NCI-H1436 (cell line): ENCODE measurements at regions not wholly inside any gene's neighbourhood (a gene's known extent, or its start where the extent isn't known, plus 50 kb on each side); places are given as distances from the start of the nearest gene placed in this dataset.
"Not testable (repeated sequence)": the region's sequence is repeated elsewhere in the genome, so short reads cannot be mapped to it uniquely, and the experiment has no call there.

Experiments
- DNase-seq: peaks from one replicate; lab custom pipeline; 2025; lab: John Stamatoyannopoulos, UW

DNA sequence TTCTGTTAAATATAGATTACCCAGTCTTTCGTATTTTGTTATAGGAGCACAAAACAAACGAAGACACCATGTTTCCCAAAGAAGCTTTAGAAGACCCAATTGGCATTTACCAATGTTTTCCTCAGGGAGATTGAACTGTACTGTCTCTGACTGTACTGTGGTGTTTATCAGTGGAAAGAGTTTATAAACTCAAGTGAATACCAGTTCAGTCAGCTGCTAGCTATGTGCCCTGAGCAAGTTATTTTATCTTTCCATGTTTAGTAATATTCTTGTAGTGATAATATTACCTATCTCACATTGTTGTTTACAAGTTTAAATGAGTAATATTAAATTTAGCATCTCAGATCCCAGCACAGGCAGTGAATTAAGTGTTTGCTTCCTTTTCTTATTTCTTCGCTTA lies 773.2 kb downstream of the KCNA4 start:
- DNase-seq: no peak

DNA sequence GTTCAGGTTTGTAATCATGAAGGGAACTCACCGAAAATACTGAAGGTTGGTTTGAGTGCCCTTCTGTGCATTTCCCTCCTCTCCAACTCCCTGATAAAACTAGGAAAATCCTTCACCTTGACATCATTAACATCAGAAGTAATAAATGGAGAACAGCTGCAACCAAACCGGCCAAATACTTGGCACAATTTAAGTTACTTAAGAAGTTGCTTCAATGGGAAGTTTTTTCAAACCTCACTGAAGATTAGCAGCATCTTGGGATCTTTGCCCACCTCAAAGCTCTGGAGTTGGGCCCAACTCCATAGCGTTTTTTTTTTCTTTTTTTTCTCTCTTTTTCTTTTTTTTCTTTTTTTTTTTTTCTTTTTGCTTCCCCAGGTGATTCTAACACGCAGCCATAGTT lies 784.8 kb downstream of the KCNA4 start:
- DNase-seq: no peak

DNA sequence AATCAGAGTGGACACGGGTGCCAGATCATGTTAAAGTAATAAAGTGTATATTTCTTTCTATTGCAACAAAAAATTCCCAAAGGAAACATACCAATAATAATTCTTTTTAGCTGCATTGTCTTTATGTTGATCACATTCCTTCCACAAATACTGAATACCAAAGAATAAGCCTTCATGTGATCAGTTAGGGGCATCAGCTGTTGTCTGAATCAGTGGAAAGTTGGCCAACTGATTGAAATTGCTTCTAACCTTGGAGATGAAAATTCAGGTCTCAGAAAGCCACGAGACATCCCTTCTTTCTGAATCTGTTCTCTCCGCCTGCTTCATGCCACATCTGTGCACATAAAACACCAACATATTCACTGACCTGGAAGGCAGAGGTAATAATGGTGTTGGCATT lies 785.2 kb downstream of the KCNA4 start:
- no peak for DNase-seq

DNA sequence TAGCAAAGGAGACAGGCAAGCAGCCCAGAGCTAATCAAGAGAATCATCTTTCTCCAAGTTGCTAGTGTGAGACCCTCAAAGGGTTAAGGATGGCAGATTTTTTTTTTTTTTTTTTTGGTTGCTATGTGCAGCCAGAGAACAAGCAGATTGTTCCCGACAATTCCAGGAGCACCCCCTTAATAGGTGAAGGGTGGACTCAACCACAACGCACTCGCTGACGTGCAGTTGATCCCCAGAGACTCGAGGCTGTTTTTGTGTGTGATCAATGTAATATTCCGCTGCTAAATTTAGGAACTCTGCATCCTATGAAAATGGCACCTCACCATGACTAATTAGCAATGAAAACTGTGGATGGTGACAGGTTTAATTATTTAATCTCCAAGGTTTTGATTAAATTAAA lies 789.0 kb downstream of the KCNA4 start:
- no peak for DNase-seq

DNA sequence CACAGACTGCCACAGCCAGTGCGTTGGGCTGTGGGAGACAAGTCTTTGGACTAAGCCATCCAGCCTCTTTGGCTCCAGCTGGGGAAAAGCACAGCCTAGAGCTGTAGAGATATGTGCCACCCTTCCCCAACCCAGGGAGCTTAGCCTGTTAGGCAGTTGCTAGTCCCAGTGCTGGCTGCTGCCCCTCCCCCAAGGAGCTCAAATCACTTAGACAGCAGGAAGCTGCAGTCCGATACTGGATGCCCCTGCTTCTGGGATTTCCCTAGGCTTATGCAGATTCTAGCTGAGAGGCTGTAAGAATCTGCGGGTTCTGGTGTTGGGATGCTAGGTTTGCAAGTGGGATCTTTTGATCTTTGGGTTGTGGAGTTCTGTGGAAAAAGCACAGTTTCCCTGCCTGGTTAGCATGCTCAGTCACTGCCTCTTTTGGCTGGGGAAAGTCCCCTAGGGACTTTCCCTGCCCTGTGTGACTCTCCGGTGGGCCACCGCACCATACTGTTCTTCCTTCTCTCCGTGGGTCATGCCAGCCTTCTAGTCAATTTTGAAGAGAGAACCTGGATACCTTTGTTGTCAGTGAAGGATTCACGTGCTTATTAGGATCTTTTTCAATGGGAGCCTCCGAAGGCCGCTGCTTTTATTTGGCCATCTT lies 792.0 kb downstream of the KCNA4 start:
- no peak for DNase-seq

DNA sequence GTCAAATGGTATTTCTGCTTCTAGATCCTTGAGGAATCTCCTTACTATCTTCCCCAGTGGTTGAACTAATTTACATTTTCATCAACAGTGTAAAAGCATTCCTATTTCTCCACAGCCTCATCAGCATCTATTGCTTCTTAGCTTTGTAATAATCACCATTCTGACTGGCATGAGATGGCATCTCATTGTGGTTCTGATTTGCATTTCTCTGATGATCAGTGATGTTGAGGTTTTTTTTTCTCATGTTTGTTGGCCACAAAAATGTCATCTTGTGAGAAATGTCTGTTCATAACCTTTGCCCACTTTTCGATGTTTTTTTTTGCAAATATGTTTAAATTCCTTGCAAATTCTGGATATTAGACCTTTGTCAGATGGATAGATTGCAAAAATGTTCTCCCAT lies 797.3 kb downstream of the KCNA4 start:
- not testable (repeated sequence) for DNase-seq

DNA sequence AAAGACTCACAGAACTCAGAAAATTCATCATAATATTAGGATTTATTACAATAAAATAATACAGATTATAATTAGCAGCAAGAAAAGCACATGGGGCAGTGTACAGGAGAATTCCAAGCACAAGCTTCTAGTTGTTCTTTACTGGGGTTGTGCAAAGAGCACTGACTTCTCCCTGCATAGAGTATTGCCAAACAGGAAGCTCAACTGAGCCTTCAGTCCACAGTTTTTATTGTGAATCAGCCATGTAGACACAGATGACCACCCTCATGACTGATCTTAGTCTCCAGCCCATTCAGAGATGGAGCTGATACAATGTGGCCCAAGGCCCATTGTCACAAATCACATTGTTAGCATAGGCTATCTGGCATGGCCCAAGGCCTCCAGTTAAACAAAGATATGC lies 798.9 kb downstream of the KCNA4 start:
- DNase-seq: no peak

DNA sequence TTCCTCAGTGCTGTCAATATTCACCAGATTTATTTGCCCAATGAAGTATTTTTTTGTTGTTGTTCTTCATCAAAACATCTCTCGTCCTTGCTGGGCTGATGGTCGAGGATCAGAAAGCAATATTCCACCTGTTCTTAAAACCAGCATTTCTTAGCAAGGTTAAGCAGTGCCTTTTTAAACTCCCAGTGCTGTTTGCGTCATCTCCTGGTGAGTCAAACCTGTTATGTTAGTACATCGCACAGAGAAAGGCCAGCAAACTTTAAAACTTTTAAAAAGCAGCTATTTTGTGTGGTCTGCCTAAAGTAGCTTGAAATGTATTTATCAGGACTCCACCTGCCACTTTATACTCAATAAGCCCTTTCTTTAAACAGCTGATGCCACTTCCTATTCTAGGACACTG lies 802.0 kb downstream of the KCNA4 start:
- no peak for DNase-seq

DNA sequence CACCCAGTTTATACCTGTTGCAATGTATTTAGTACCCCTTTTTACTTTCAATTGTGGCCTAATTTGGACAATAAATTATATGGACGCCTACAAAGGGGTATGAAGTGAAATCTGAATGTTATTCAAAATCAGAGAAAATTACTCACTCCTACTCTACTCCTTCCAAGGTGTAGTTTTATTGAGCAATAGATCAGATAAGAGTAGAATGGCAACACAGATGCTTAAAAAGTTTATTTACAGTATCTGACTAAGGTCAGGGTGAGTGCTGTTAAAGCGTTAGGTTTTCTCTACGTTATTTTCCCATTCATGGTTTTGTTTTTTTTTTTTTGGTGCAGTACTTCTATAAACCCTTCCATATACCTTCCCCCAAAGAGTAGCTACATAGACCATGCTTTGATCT lies 805.6 kb downstream of the KCNA4 start:
- no peak for DNase-seq

DNA sequence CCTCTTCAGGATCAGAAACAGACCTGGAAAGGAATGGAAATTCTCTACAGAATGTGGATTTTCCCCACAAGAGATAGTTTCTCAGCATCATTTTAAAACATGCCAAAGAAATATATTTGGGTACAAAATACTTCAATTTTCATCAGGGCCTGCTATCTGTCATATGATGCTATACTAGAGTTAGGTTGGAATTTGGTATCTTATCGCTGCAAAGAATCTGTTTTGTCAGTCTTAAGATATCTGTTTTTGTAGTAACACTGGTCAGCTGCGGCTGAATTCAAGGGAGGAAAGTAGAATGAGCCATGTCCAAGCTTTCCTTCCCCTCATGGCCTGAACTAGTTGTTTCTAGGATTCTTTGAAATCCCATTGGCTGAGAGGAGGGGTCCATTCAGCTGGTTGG lies 806.4 kb downstream of the KCNA4 start:
- DNase-seq: no peak

DNA sequence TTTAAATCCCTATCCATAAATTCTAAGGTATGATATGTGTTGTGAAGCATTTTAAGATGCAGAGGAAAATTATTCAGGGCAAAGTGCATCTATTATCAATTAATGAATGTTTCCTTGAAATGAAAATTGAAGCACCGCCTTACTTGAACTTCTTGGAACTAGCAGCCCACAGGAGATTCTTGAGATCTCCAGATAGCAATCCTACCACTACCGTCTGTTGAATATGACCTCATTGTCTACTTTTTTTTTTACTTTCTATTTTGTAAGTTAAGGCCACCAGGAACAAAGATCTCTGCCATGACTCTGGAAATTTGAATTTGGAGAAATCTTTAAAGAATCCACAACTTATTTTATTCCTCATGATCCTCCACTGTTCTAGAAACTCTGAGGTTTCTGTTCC lies 808.7 kb downstream of the KCNA4 start:
- no peak for DNase-seq

DNA sequence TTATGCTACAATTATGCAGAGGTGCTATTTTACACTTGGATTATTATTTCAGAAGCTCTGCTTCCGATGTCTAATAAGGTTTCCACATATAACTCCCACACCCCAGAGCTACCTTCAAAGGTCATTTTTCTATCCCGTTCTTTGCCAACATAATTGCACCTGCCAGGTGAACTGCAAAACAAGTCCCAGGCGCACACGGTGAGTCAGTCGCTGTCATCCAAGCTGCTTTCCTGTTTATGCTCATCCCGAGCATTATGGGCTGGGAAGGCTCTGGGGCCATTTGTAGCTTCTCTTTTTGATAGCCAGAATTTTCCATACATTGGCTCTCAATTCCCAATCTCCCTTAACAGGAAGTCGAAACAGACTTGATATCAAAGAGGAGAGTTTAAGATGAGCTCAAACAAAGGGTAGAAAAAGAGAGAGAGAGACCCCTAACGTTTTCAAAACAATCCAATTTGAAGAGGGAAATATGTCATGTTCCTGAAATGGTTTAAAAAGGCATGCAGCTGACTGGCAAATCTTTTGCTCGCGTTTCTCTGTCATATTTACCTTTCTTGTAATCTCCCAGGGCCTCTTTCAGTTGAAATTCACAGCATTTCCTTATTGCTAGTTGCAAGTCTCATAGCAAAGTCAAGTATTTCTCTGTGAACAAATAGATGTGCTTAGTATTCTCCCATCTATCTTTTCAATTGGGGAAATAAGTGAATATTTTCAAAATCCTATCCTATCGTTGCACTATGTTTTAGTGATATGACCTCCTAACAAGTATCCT lies 815.9 kb downstream of the KCNA4 start:
- DNase-seq: no peak

DNA sequence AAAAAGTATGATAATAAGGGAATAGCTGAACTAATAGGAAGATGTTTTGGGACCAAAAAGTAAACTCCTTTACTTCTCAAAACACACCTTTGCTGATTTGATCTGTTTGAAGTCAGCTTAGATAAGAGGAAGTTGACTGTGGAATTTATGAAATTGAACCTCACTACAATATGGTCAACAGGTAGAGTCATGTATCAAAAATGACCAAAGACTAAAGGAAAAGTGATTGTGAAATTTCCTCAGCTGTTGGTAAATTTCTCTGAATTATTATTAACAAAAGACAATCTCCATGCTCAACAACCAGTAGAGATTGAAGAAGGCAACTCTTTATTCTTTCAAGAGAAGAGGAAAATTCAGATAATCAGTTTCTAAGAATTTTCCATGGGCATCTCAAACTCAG lies 826.5 kb downstream of the KCNA4 start:
- DNase-seq: no peak

DNA sequence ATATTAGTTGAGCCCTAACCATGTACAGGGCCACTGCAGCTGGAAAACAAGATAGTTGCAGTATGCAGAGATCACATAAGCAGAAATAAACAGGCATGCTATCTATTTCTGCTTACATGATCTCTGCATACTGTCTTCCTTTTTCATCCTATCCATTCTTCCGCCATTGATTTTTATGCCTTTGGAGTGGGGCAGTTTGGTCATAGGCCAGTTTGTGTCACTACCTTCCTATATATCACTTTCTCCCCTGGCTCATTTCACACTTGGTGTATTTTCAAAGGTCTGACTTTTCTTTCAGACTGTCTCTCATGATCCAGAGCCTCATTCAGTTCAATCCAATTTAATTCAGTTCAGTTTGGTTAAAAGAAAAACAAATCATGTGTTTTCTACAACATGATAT lies 829.6 kb downstream of the KCNA4 start:
- no peak for DNase-seq

DNA sequence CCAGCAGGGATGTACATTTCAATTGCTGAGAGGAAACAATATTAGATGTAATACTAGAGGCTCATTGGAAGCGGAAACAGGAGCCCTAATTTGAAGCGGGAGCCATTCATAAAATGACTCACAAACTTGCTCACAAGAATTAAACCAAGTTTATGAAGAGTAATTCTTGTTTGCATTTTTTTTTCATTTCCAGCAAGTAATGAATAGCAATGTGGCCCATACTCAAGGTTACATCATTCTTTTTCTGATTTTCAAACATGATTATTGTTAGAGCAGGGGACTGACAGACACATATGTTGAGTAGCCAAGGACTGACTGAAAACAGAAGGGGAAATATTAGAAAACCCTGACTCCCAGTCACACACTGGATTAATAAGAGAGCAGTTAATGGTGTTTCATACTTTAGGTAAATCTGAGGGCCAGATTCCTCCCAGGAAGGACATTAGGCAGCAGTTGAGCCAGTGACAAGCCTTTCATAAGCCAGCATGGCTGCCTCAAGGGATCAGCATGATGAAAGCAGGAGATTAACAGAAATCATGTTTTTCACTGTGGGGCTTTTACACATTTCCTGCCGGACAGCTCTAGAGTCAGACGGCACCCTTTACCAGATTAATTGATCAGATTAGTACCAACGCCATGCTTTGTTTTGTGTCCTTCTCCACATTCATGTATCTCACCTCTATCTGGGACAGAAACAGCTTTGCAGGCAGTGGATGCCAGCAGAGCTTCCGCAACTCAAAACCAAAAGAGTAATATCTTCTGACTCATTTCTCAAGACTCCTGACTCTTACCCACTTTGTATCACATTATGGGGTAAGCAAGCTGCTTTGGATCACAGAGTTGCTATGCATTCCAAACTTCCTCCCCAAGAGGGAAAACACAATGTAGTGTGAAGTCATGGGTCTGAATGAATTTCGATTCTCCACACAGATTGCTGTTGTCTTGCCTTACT lies 831.6 kb downstream of the KCNA4 start:
- no peak for DNase-seq

DNA sequence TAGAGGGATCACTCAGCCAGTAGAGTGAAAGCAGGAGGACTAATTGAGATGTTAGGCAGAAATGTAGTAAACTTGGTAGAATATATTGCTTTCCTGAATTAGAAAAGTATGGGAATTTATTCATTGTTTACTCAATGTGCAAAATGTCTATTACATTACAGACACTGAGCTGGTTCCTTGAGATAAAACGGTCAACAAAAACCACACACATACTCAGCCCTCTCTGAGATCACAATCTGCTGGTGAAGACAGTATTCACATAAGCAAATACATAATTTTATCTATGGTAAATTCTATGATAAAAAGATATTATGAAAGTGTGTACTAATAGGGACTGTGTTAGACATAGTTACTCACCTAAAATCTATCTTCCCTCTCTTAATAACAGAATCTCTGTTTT lies 833.5 kb downstream of the KCNA4 start:
- DNase-seq: no peak

DNA sequence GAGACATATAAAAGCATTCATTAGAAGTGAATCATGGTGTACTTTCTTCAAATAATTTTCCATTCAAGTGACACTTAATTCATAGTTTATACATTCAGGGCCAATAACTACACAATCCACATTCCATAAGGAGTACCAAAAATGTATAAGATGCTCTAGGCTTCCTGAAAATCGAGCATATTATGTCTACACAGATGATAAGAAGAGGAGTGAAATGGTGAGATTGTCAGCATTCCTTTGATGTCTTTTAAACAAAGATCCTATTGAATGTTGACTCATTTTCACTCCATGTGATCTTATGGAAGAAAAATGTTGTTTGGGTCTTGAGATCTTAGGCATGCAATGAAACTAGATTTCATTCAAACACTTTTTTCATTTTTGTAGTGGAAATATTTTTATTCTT lies 843.2 kb downstream of the KCNA4 start:
- DNase-seq: no peak

DNA sequence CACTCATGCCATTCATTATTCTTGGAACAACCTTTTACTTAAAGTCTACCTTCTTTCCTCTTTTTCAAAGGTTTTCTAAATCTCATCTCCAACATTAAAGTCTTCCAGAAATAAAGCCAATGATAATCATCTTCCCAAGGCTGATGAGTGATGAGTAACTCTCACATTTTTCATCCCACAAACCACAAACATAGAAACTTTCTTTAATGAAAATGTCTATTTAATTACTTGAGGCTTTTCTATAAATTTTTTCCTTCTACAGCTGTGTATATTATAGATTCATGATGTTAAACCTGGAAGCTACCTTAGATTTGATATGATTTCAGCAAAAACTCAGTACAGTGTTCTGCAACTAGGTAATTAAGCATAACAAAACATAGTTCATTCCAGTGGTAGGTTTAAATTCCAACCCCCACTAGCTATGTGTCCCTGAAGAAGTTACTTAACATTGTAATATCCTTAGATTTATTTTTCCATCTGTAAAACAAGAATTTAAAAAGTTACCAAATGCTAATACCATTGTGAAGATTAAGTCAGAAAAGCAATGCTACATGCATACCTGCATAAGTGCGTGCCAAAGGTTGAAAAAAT lies 845.4 kb downstream of the KCNA4 start:
- DNase-seq: no peak

DNA sequence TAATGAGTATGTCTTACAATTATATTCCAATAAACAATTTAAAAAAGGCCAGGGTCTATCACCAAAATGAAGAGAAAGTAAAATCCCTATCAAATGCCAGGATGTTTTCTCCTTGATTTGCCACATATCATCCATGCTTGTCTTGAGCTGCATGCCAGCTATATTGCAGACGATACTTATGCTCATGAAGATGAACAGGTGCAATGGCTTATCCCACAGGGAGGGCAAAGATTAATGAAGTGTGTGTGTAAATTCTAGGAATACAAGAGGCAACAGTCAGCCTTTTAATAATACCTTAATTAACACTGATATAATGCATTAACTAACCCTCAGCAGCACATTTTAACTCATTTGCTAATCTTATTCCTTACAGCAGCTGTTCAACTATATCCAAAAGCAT lies 850.5 kb downstream of the KCNA4 start:
- DNase-seq: no peak

DNA sequence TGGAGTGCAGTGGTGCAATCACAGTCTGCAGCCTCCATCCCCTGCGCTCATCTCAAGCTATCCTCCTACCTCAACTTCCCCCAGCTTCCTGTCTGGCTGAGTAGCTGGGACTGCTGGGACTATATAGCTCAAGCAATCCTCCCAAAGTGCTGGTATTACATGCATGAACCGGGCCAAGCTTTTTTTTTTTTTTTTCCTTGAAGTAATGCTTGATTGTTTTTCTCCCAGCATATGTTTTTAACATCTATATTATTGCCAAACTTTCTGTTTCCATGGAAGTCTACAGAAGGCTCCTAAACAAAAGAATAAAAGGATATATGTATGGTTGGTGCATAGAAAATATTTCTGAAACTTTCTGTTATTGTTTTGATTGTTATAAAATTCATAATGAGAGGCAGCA lies 853.6 kb downstream of the KCNA4 start:
- no peak for DNase-seq

DNA sequence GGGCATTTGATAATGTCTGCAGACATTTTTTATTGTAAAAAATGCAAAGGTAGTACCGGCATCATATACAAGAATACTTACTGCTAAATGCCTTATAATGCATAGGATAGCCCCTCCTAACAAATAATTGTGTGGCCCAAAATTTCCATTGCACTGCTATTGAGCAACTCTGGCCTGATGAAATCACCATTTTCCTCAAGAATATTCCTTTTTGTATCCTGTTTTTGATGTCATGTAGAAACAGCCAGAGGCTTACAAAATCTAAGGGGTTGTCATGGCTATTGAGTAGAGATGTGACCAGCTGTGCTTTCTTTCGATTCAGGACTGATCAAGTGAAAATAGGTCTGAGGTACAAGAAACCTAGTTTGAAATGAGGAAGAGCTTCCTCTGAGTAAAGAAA lies 854.3 kb downstream of the KCNA4 start:
- no peak for DNase-seq

DNA sequence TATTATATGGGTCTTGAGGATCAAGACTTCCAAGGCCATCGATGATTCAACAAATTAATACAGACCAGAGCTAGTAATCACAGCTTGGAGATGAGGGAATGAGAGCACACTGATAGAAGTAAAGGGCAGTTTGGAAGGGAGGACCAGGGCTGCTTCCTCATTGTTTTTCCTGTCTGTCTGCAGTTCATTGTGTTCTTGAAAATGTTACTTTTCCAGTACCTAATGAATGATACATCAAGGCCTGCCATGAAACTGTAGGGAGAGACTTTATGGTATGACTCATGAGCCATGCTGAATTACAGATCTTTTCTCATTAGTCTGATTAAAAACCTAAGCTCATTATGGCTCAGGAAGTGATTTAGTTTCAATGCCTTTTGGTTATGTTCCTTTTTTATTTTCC lies 855.6 kb downstream of the KCNA4 start:
- no peak for DNase-seq
